SK-N-SH treated with all-trans-retinoic acid at 6 μM for 48 hours (cell line): ENCODE measurements at regions not wholly inside any gene's neighbourhood (a gene's known extent, or its start where the extent isn't known, plus 50 kb on each side); places are given as distances from the start of the nearest gene placed in this dataset.

ENCODE experiments used
- ARNTL ChIP-seq: fragments of 450-650 bp; formaldehyde crosslinking; IDR thresholded peaks from 2 replicates; pipeline ENCODE4 v1.5.0; 2020; ENCODE audit warnings: low read depth, mild to moderate bottlenecking, moderate library complexity, borderline replicate concordance
- GLIS3 ChIP-seq: fragments of 250-450 bp; sonication (Bioruptor Pico); IDR thresholded peaks from 2 replicates; pipeline ENCODE4 v1.5.0; 2020; ENCODE audit warnings: mild to moderate bottlenecking, moderate library complexity
- POU6F1 ChIP-seq: fragments of 250-450 bp; sonication (Bioruptor Pico); IDR thresholded peaks from 2 replicates; pipeline ENCODE4 v1.8.0; 2021; ENCODE audit warnings: low read depth, mild to moderate bottlenecking, moderate library complexity, borderline replicate concordance
- RARB ChIP-seq: fragments of 250-450 bp; sonication (Bioruptor Pico); IDR thresholded peaks from 2 replicates; pipeline ENCODE4 v1.8.0; 2021; ENCODE audit warnings: mild to moderate bottlenecking, moderate library complexity
- SNAI2 ChIP-seq: fragments of 250-450 bp; sonication (Bioruptor Pico); IDR thresholded peaks from 2 replicates; pipeline ENCODE4 v1.5.0; 2020; ENCODE audit warnings: mild to moderate bottlenecking, moderate library complexity
- ZFP30 ChIP-seq: fragments of 450-650 bp; formaldehyde crosslinking; IDR thresholded peaks from 2 replicates; pipeline ENCODE4 v1.5.0; 2022; ENCODE audit warnings: mild to moderate bottlenecking, moderate library complexity
- ZNF70 ChIP-seq: fragments of 450-650 bp; formaldehyde crosslinking; IDR thresholded peaks from 2 replicates; pipeline ENCODE4 v1.5.0; 2020; ENCODE audit warnings: mild to moderate bottlenecking, moderate library complexity

- TF ChIP-seq ZFP30 (CRISPR knock-in tag) (no peak), RARB (CRISPR knock-in tag) (no peak), ZNF70 (CRISPR knock-in tag) (no peak), SNAI2 (CRISPR knock-in tag) (no peak), ARNTL (CRISPR knock-in tag) (no peak), GLIS3 (no peak), POU6F1 (no peak)
These were observed 78.1 kb upstream of the MTPN start for GRCh38 chr7:136055266-136055665.
